Small intestine (tissue), 7 donors: ENCODE measurements at regions not wholly inside any gene's neighbourhood (a gene's known extent, or its start where the extent isn't known, plus 50 kb on each side); places are given as distances from the start of the nearest gene placed in this dataset.

ENCODE experiments used
- DNase-seq, 2 donors: peaks; one replicate each; pipeline versions ENCODE4 v3.0.0 to v3.0.0-alpha.2; 2013
- FAIRE-seq: peaks from 2 replicates; lab custom pipeline; 2012; peaks lifted over from hg19 to GRCh38; lab: Jason Lieb, UNC
- H3K27ac ChIP-seq, 3 donors: one replicate each; pipeline ENCODE4 v1.5.1; 2013; ENCODE audit warnings: low read length in 2 of 3, mild to moderate bottlenecking in 2 of 3, control low read depth in 1 of 3, inconsistent platforms in 1 of 3, low read depth in 1 of 3, moderate library complexity in 1 of 3
- H3K27me3 ChIP-seq, 3 donors: one replicate each; pipeline ENCODE4 v1.6.1; 2013; ENCODE audit warnings: low read length in 3 of 3, inconsistent platforms in 1 of 3; ENCODE audit not compliant: control insufficient read depth in 3 of 3, insufficient read depth in 3 of 3
- H3K36me3 ChIP-seq, 3 donors: one replicate each; pipeline ENCODE4 v1.6.1; 2013; ENCODE audit warnings: low read length in 3 of 3, inconsistent platforms in 1 of 3, low read depth in 1 of 3, mild to moderate bottlenecking in 1 of 3, moderate library complexity in 1 of 3; ENCODE audit not compliant: control insufficient read depth in 3 of 3, insufficient read depth in 2 of 3
- H3K4me1 ChIP-seq, 3 donors: one replicate each; pipeline ENCODE4 v1.6.1; 2013; ENCODE audit warnings: low read length in 2 of 3, inconsistent platforms in 1 of 3, low read depth in 1 of 3, mild to moderate bottlenecking in 1 of 3, moderate library complexity in 1 of 3; ENCODE audit not compliant: control insufficient read depth in 3 of 3, insufficient read depth in 2 of 3
- H3K4me3 ChIP-seq, 3 donors: one replicate each; pipeline ENCODE4 v1.5.1; 2013; ENCODE audit warnings: low read length in 3 of 3, control low read depth in 1 of 3, inconsistent platforms in 1 of 3, low read depth in 1 of 3, mild to moderate bottlenecking in 1 of 3, moderate library complexity in 1 of 3
- H3K9me3 ChIP-seq, 2 donors: one replicate each; pipeline ENCODE4 v1.6.1; 2013; ENCODE audit warnings: low read depth in 1 of 2, low read length in 1 of 2; ENCODE audit not compliant: control insufficient read depth in 2 of 2, insufficient read depth in 1 of 2
- WGBS, 3 donors: extraction: QIAGEN DNeasy Blood & Tissue Kit; methylation state at CpG; one replicate each; pipeline ENCODE4 v1.1.7; 2013; 5-methylcytosine and 5-hydroxymethylcytosine counted together
- donor health status: healthy with polysubstance abuse.
- donor health status: control.
- donor health status: control.
- donor health status: Bipolar disorder and iron deficiency.
- donor health status: healthy.

DNA sequence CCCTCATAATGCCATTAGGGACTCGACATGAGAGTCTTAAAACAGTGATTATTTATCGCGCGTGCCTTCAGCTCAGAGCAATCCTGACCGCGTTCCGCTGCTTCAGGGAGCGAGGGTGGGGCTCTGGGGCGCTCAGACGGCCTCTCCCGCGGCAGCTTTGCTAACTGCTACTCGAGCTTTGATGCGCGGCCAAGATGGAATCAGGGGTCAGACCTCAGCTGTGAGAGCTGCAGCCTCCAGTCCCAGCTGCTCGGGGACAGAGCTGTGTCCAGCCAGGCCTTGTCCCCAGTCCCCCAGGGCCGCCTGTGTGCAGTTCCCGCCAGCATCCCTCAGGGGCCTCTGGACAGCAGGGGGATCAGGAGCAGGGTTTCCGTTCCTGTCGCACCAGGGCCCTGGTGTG is 104.6 kb upstream of the TTC34 start:
- peak in 1 of 2 donors; percentile 9 for DNase-seq
- Histone ChIP-seq H3K27ac (no peak overlapping the region), H3K9me3 (no peaks in the 10 kb centered on the region), H3K36me3 (no peaks in the 10 kb centered on the region), H3K27me3 (peaks cover 0 to 3% (median 0%) of the 10 kb centered on the region in 3 donors), H3K4me1 (no peaks in the 10 kb centered on the region), H3K4me3 (no peak overlapping the region)
- 21 to 31% (median 23%) methylated on average over 20 of the region's 20 CpGs for WGBS, 3 donors
- no peak for FAIRE-seq

DNA sequence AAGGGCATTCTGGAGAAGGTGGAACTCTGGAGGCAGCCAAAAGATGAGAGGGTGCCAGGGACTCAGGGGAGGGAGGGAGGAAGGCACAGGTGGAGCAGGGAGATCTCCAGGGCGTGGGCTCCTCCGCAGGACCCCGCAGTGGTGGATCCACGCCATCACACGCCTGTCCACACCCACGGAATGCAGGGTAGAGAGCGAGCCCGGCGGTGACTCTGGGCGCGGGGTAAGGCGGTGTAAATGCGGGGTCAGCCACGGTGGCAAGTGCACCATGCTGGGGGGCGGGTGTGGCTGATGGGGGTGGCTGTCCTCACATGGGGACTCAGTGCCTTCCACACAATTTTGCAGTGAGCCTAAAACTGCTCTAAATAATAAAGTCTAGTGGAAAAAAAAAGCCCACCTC is 105.1 kb upstream of the TTC34 start:
- Histone ChIP-seq H3K27me3 (peaks cover 0 to 3% (median 0%) of the 10 kb centered on the region in 3 donors), H3K4me1 (no peaks in the 10 kb centered on the region), H3K36me3 (no peaks in the 10 kb centered on the region), H3K9me3 (no peaks in the 10 kb centered on the region), H3K27ac (no peak overlapping the region), H3K4me3 (no peak overlapping the region)
- no peak for DNase-seq
- no peak for FAIRE-seq
- WGBS, 3 donors, result 72 to 85% (median 77%) methylated on average over 14 to 15 of the region's 15 CpGs

GRCh38 chr1:2907051-2907450 is 105.6 kb upstream of the TTC34 start:
- H3K4me1 ChIP-seq, result no peaks in the 10 kb centered on the region
- H3K9me3 ChIP-seq, result no peaks in the 10 kb centered on the region
- no peak for DNase-seq
- FAIRE-seq, result no peak
- H3K27ac ChIP-seq, result no peak overlapping the region
- no peak overlapping the region for H3K4me3 ChIP-seq
- WGBS, 3 donors, result 82 to 91% (median 89%) methylated on average over 16 of the region's 16 CpGs
- peaks cover 0 to 3% (median 0%) of the 10 kb centered on the region in 3 donors for H3K27me3 ChIP-seq
- no peaks in the 10 kb centered on the region for H3K36me3 ChIP-seq

- H3K9me3 ChIP-seq, result no peaks in the 10 kb centered on the region
- H3K4me1 ChIP-seq, result no peaks in the 10 kb centered on the region
- peaks cover 0 to 3% (median 0%) of the 10 kb centered on the region in 3 donors for H3K27me3 ChIP-seq
- WGBS, 3 donors, result 86 to 90% (median 89%) methylated on average over 16 of the region's 16 CpGs
- no peaks in the 10 kb centered on the region for H3K36me3 ChIP-seq
- no peak for FAIRE-seq
- no peak overlapping the region for H3K4me3 ChIP-seq
- DNase-seq, result no peak
- H3K27ac ChIP-seq, result no peak overlapping the region
Measured at GRCh38 chr1:2908081-2908480, 106.6 kb upstream of the TTC34 start.

DNA sequence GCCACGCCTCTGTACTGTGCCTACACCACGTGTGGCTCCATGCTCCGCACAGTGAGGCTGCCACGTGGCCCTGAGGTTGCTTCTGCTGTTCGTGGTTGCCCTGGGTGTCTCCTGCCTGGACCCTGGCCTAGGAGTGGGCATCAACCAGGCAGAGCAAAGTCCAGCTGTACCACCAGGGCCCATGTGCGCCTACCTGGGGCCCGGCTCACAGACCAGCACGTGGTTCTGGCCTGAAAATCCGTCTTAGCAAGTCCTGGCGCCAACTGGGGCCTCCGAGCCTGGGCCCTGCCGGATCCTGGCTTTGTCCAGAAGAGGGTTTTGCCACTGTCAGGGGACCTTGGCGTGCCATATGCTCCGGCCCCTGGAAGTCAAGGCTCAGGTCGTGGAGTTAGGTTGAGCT is 107.1 kb upstream of the TTC34 start:
- FAIRE-seq (no peak), DNase-seq (no peak)
- 49 to 76% (median 51%) methylated on average over 15 of the region's 15 CpGs for WGBS, 3 donors
- Histone ChIP-seq H3K9me3 (no peaks in the 10 kb centered on the region), H3K4me3 (no peak overlapping the region), H3K4me1 (no peaks in the 10 kb centered on the region), H3K27me3 (peaks cover 0 to 3% (median 0%) of the 10 kb centered on the region in 3 donors), H3K27ac (no peak overlapping the region), H3K36me3 (no peaks in the 10 kb centered on the region)

- no peak for FAIRE-seq
Measured at GRCh38 chr1:2909797-2910196, 108.3 kb upstream of the TTC34 start.

GRCh38 chr1:2910211-2910610 is 108.7 kb upstream of the TTC34 start:
- no peaks in the 10 kb centered on the region for H3K9me3 ChIP-seq
- no peak for FAIRE-seq
- no peak overlapping the region for H3K4me3 ChIP-seq
- no peaks in the 10 kb centered on the region for H3K4me1 ChIP-seq
- no peaks in the 10 kb centered on the region for H3K36me3 ChIP-seq
- peaks cover 0 to 3% (median 0%) of the 10 kb centered on the region in 3 donors for H3K27me3 ChIP-seq
- no peak for DNase-seq
- H3K27ac ChIP-seq, result no peak overlapping the region
- 79 to 89% (median 80%) methylated on average over 10 to 11 of the region's 11 CpGs for WGBS, 3 donors

More at GRCh38 chr1:2909797-2910196, 108.3 kb upstream of the TTC34 start:
- Histone ChIP-seq H3K9me3 (no peaks in the 10 kb centered on the region), H3K4me1 (no peaks in the 10 kb centered on the region), H3K36me3 (no peaks in the 10 kb centered on the region), H3K4me3 (no peak overlapping the region), H3K27ac (no peak overlapping the region), H3K27me3 (peaks cover 0 to 3% (median 0%) of the 10 kb centered on the region in 3 donors)
- WGBS, 3 donors, result 68 to 87% (median 71%) methylated on average over 12 to 14 of the region's 14 CpGs
- no peak for DNase-seq

- no peak overlapping the region for H3K27ac ChIP-seq
- H3K9me3 ChIP-seq, result no peaks in the 10 kb centered on the region
Measured at GRCh38 chr1:2911421-2912178, 109.7 kb upstream of the ACTRT2 start.

More at GRCh38 chr1:2911421-2912178, 109.7 kb upstream of the ACTRT2 start:
- FAIRE-seq (no peak), DNase-seq (no peak)
- H3K27me3 ChIP-seq, result no peaks in the 10 kb centered on the region
- no peaks in the 10 kb centered on the region for H3K4me1 ChIP-seq
- H3K4me3 ChIP-seq, result no peak overlapping the region
- no peaks in the 10 kb centered on the region for H3K36me3 ChIP-seq
- 84 to 86% (median 84%) methylated on average over 31 of the region's 31 CpGs for WGBS, 3 donors
